GM19025 (cell line): ENCODE measurements at regions not wholly inside any gene's neighbourhood (a gene's known extent, or its start where the extent isn't known, plus 50 kb on each side); places are given as distances from the start of the nearest gene placed in this dataset.

Experiments used
- ATAC-seq: cut with Tn5 transposase; IDR thresholded peaks from one replicate; pipeline ENCODE4 v1.9.1; 2021; ENCODE audit warnings: mild to moderate bottlenecking, low read depth, moderate library complexity; ENCODE audit not compliant: unreplicated experiment

DNA sequence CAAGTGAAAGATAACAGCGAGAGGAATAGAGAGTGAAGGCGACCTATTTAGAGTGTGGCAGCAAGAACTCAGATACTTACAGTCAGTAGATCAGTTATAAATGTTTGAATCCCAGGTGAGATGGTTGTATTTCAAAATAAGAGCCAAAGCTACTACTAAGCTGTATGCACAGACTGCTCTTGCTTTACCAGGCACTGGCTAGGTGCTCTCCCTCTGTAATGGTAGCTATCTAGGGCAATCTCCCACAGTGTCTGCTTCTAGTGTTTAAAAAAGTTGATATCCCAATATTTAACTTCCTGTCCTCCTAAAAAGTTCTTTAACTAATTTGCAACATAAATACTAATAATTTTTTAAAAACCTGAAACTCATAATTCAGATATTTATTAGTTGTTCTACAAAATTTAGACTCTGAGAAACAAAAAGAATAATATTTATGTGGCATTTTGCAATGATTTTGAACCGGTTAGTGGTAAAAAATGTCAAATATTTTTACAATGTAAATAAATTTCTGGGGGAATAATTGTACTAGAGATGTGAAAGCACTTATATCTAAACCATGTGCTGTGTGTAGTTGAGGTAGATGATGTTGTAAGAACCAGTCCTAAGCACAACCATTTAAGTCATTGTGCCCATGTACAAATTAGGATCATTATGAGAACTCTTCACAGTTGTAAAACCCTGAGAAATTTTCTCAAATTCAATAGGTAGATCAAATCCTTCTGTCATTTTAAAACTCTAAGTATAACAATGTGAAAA, 349.3 kb upstream of the SEMA3D start:
- no peak for ATAC-seq

DNA sequence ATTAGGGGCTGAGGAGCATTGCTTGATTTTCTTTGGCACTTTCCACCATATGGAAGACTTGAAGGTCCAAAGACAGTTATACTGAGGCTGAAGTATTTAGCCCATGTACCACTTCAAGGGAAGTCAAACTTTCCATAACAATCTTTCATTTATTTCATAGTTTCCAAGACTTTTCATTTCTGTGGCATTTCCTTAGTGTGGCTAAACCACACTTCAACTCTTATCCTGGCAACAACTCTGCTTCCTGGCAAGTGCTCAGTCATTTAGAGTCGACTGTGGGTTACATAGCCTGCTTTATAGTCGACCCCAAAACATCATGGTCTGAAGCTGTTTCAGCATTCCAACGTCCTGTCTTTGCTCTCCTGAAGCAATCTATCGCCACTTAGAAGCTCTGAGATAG, 343.0 kb upstream of the SEMA3D start:
- ATAC-seq, result no peak

DNA sequence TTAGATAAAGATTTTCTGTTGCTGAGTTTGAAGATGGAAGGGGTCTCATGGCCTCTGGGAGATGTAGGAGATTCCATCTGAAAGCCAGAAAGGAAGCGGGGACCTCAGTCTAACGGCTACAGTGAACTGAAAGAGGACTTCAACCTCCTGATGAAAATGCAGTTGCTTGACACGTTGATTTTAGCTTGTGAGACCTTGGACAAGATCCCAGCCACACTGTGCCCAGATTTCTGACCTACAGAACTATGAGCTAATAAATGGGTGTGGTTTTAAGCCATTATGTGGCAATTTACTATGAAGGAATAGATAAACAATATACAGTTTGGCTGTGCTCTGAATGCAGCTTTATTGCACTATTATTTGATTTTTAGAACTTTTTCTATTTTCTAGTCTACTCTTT, 342.3 kb upstream of the SEMA3D start:
- ATAC-seq, result no peak

DNA sequence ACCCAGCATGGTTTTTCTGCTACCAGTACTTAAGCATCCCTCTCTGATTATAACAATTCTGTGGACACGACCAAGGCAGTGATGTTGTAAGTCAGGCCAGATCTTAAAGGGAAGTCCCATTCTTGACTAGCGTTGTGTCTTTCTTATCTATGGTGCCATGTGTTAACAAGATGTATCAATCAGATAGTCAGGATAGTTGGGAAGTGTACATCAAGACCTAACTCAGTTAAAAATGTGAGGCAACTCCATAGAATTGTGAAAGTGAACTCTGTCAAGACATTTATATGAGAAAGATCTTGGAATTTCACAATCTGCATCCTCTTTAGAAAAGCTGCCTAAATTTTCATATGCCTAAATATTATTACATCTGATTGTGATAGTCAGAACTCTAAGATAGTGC, 341.7 kb upstream of the SEMA3D start:
- no peak for ATAC-seq

DNA sequence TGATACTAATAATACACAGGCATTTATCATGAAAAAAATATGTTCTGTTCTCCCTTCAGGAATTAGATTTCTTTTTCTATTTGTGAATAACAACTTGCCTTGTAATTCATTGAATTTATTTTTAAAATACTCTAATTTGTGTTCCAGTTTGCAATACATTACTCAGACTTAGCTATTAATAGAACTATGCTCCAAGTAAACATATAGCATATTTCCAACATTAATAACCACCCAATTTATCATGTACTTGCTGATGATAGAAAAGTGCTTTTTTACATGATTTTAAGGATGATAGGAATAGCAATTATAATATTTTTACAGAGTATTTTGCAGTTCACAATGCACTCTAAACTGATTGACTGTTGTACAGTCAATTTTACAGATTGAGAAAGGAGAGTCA, 338.8 kb upstream of the SEMA3D start:
- no peak for ATAC-seq

DNA sequence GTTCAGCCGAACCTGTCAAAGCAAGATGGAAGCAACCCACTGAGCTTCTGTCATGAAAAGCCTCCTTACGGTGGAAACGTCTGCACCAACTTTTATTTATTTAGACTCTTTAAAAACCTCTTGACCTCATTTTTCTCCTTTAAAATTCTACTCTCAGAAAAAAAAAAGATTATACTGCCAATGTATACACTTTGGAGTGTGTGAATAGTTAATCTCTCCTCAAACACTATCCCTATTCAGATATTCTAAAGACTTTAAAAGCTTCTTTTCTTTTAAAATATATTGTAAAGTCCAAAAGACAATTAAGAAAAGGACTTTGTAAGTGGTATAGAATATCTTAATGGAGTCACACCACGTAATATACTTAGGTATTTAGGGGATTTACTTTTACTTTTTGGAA, 335.2 kb upstream of the SEMA3D start:
- ATAC-seq, result no peak

DNA sequence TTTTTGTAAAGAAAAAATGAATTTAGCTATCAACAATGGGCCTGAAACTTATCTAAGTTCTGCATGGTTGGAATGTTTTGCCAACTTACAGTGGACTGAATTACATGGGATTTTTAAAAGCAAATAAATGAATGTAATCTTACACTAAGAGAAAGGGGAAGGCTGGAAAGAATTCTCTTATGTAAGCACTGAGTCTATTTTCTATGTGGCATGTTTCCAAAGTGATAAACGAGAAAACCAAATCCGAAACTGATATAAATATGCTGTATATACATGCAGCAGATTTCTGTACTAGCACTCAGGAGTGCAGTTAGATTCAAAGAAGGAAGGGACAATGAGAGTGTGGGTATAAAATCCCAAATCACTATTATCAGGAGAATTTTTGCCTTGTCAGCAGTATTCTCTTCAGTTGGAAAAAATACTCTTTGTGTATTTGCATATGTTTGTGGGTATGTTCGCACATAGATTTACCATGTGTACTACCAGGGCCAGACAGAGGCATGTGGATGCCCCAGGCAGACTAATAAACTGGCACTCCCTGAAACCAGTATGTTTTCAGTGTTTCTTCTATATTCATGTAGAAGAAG, 334.3 kb upstream of the SEMA3D start:
- no peak for ATAC-seq

DNA sequence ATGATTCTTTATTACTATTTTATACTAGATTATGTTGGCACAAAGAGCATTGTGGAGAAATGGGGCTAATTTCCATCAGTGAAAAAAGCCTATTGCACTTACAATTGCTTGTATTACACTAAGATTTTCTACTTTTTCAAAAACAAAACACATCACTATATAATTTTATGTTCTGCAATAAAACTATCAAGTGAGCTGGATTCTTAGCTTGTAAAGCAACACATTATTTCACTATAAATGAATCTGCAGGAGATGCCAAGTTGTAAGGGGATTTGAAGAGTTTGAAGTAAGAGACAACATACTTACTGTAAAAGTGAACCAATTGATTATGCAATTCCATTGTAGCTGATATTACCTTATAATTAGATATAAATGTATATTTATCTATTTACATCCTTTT, 333.3 kb upstream of the SEMA3D start:
- ATAC-seq, result no peak

DNA sequence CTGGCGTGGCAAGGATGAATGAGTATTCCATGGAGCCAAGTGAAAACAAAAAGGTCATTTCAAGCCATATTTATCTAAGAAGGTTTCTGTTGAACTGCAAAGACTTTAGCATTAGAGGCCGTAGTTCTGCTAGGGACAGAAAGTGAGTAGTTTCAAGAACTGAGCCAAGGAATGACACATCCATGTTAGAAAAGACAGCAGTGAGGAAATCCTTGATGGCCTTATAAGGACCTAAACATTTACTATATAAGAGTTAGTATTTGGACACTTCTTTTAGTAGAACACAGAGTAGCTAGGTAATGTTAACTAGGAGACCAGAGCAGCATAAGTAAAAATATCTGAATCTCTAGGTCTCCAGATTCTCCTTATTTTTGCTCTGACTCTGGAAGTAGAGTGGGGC, 329.8 kb upstream of the SEMA3D start:
- ATAC-seq, result no peak

DNA sequence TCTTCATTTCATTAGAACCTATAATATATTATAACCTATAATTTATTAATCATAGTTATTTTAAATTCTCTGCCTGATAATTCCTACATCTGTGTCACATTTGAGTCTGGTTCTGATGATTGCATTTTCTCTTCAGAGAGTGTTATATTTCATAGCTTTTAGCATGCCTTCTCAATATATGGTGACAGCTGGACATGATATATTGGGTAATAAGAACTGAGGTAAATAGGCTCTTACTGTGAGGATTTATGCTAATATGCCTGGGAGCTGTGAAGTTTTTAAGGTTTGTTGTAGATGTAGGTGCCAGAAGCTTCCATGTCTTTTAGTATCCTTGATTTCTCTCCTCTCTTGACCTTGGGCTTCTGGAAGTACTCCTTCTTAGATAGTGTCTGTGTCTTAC, 325.9 kb upstream of the SEMA3D start:
- ATAC-seq, result no peak

DNA sequence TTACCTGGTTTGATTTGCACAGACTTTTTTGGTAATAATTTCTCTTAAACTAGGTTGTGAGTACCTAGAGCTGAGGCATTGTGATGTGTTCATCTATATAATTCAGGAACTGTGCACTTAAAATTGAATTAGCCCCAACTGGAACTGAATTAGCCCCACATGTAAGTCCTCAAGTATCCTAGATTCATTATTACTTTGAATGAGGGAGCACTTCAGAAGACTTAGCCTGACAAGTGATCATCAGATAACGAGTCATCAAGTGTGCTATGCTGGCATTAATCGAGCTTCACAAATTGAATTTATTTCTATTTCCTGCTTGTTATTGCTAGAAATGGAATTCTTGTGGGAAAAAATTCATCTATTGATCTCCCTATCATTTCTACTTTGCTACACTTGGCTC, 323.4 kb upstream of the SEMA3D start:
- ATAC-seq, result no peak

DNA sequence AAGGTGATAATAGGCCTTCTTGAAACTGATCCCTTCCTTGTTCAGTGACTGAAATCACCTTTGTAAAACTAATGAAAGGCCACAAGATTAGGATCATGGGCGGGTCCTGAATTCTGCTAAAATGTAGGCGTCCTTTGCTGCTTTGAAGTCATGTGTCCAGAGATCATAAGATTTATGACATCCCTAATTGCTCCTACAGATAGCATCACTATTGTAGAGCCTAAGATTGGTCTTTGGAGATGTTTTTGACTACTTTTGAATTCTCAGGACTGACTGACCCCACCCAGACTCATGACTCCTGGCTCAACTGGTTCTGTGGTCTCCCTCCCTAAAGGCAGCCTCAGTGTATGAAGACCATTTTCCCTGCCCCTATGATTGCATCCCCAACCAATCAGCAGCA, 322.6 kb upstream of the SEMA3D start:
- ATAC-seq, result no peak

DNA sequence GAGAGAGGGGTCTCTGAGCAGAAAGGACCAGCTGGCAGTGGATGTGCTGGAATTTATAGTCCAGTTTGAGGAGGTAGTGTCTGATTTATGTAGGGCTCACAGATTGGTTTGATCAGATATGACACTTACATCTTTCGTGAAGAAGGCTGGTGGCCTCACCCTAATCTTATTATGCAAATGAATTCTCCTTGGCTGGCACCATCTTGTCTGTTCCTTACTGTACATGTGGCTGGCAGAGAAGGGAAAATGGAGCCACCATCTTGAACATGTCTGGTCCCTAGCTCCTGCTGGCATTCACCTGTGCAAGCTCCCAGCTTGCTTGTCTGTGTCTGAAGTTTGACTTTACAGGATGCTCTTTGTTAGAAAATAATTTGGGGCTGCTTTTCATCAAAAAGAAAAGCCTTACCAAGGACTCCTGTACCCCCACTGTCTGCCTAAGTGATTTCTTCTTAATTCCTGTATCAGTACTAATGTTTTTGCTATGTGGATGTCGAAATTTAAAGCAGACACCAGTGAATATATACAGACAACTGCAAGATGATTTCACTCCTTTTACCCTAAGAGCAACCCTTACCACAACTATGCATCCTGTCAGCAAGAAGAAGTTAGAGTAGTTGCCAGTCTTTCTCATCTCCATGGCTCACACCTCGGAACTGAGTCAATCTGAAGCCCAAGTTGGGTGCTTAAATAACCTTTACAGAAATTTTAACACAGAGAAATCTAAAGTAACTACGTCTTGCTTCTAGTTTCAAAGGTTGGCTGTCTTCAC, 322.0 kb upstream of the SEMA3D start:
- no peak for ATAC-seq

DNA sequence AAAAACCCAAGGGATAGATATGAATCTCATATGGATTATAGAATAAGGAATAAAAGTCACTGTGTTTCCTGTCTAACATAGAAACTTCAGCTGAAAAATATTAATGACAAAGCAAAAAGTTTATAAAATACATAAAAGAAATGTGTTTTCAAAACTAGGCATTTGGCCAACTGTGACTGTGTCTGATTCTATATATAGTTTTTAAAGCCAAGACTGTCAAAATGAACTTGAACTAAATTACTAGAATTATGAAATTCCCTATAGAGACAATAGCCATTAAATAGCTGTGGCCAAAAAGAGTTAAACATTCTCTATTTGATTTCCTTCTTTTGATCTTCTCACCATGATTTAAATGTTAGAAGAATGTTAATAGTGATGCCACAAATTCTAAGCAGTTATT, 311.2 kb upstream of the SEMA3D start:
- ATAC-seq, result no peak

DNA sequence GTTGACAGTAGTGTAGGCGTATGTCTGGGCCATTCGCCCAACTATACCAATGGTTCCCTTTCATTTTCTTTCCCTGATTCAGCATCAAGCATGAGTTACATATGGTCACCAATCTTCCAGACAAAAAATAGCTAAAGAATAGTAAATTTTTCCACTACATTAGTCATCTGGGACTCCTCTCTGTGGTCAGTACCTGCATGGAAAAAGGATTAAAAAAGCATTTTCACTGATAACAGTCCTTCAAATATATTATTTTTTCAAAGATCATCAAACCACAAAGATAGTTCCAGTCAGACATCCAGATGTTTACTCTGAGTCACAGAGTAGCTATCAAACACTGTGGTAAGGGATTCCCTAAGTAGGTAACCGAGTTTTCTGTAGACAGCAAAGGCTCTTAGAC, 302.6 kb upstream of the SEMA3D start:
- ATAC-seq, result no peak

DNA sequence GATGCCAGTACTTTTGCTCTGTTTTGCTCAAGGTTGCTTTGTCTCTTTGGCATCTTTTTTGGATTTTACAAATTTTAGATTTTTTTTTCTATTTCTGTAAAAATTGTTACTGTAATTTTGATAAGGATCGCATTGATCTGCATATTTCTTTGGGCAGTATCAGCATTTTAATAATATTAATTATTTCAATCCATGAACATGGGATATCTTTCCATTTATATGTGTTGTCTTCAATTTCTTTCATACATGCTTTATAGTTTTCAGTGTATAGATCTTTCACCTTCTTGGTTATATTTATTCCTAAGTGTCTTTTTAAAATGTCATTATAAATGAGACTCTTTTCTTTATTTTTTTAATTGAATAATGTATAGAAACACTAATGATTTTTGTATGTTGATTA, 301.6 kb upstream of the SEMA3D start:
- ATAC-seq, result no peak

DNA sequence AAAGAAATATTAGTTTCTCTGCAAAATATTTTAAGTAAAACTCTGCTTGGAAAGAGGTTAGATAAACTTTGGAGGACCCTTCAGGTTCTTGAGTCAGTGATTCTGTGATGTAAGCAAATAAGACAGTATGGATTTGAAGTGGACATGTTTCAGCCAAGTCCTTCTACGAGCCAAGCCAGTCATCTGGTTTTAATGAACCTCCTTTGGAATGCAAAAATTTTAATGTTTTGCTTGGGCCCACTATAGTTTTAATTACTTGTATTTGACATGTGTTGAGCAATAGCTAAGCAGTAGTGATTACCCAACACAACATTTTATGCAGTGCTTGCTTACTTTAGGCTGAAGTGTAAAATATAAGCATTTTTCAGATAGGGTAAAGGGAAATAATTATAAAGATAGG, 296.3 kb upstream of the SEMA3D start:
- no peak for ATAC-seq

DNA sequence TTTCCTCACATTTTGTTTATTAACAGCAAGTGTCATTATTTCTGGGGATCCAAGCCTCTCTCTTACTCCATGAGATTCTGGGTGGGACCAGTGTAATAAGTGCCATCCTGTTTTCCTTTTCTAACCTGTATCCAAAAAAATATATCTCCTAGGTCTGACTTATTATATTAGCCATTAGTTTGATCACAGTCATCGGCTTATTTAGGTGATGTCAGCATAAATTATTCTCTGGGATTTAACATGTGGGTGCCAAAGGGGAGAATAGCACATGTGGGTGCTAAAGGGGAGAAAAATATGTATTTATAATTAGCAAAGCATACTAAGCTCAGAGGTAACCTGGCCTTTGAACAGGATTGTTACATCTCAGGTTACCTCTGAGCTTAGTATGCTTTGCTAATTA, 293.8 kb upstream of the SEMA3D start:
- ATAC-seq, result no peak

DNA sequence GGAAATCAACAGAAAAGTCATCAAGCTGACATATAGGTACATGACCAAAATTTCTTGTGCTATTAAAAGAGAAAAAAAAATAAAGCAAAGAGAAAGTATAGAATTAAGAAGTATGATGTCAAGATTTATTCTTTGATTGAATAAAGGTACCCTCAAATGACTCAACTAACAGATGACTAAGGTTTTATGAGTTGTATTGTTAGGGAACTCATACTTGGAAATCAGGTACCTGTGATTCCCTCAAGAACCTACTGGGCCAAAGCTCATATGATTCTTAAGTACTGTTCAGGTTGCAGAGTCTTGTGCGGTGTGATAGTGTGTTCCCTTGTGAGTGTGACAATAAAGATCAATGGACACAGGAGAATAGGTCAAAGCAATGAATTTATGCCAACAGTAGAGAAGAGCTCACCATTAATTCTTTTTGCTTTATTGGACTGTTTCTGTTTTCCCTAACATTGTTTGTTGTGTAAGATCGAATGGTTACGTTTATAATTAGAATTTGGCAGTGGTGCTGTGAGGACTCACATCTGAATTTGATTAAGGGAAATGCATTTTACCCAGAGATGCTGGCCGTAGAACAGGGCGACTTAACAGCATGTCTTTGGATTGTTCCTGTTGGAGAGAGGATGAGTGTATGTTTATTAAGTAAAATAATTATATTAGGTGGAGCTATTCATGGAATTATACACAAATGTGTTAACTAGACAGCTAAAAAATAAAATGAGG, 293.2 kb upstream of the SEMA3D start:
- ATAC-seq, result no peak

DNA sequence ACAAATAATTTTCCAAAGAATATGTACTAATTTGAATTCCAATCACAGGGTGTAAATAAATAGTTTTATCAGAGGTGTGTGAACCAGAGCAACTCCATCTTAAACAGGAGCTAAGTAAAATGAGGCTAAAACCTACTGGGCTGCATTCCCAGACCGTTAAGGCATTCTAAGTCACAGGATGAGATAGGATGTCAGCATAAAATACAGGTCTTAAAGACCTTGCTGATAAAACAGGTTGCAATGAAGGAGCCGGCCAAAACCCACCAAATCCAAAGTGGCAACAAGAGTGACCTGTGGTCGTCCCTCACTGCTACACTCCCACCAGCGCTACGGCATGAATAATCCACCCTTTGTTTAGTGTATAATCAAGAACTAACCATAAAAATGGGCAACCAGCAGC, 291.7 kb upstream of the SEMA3D start:
- no peak for ATAC-seq

DNA sequence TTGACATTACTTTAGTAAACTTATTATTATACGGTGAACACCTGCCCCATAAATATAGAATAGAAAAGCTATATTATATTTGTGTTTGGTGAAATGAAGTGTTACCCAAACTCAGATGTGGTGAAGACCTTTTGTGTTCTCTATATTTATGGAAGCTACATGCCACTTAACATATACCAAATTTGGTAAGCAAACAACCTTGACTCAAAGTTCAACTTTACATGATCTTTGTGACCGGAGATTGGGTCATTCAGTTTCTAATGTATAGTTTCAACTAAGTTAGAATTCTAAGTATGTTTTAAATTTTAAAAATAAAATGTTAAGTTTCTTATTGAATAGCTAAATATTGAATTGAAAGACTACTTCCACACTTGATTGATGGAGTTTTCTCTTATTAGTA, 288.6 kb upstream of the SEMA3D start:
- ATAC-seq, result no peak
